ENCODE measurements at regions not wholly inside any gene's neighbourhood (a gene's known extent, or its start where the extent isn't known, plus 50 kb on each side); places are given as distances from the start of the nearest gene placed in this dataset.

GRCh38 chr12:115660211-115660805 is 617.2 kb downstream of the MED13L start:
- no peak for TF ChIP-seq POLR2A (IDR thresholded peaks at IDR 0.05; ENCODE audit: low read length)
- no peak for TF ChIP-seq GATA1 (IDR thresholded peaks at IDR 0.05; ENCODE audit: low read depth, low read length)

Data from erythroblast (primary cell).